ENCODE measurements at regions not wholly inside any gene's neighbourhood (a gene's known extent, or its start where the extent isn't known, plus 50 kb on each side); places are given as distances from the start of the nearest gene placed in this dataset.

DNA sequence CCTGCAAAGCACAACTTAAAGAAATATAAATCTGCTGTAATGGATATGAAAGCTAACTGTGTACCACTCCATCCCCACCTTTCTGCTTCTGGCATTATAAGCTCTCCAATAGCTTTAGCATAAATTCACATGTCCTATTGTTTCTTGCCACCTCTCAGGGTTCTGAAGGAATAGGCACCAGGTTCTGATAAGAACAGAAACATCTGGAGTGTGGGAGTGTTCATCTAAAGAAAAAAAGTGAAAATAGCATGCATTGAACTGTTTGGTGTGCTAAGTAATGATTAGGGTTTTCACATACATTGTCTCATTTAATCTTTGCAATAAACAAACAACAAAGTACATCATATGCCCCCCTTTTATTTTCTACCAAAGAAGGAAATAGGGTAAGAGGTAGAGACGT, 72.3 kb downstream of the FAM76B start:
- no peak for DNase-seq

DNA sequence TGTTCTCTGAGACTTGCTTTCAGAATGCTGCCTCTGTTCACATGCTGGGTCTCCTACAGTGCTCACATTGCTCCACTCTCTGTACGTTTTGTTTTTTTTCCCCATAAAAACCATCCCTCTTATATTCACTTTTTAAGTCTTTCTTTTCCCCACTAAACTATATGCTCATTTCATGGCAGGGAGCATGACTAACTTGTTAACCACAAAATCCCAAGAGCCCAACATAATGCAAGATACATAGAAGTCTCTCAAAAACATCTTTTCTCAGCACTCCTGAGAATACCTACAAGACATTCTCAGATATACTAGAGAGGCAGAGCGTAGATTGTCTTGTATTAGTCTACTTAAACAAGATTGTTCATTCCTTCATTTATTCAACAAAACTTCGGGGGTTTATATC, 73.3 kb downstream of the FAM76B start:
- no peak for DNase-seq

DNA sequence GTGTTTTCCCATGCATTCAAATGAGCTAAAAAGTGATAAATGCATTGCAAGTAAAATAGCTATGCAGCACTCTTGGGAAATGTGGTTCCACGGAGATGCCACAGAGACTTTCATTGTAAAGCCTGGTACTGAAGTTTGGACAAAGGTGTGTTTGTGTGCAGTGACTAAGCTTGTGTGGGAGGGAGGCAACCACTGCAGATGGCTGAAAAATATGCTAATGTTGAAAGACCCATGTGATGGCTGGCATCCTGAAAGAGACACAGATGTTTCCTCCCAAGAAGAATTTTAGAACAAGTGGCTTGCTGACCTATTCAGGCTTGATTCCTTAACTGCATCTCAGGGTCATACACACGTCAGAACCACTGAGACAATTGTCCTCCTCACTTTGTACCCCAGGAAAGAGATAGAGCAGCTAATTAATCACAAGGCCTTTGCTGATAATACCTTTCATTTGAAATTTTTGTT, 73.8 kb downstream of the FAM76B start:
- DNase-seq = no peak

DNA sequence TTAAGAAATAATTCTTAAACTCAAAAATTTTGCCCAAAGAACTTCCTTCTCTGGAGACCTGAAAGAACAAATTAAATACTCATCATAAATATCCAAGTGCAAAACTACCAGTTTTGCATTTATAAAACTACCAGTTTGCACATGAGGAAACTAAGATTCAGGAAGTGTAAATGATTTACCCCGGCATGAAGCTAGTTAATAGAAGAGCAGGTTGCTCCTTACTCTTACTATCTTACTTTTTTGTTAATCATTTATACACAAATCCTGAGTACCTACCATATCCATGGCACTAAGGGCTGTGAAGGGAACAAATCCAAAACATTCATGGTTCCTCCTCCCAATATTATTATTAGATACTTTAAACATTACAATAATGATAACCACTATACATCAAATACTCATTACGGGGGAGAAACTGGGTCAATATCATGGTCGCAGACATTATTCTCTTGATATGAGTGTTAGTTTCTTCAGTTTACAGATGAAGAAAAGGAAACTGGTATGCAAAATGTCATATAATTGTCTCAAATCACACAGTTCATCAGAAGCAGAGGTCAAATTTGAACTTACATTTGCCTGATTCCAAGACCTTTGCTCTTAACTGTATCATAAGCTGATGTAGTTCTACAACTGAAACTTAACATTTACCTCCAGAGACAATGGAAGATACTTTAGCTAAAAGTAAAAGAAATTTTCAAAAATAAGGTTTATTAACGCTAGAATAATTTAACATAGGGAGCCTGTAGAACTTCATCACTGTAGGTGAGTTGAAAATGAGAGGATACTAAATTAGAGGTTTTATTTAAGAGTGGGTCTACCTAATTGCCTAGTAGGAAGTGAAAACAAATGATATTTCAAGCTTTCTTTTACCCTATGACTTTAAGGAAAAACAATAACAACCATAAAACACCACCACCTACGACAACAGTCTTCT, 74.5 kb downstream of the FAM76B start:
- no peak for DNase-seq

DNA sequence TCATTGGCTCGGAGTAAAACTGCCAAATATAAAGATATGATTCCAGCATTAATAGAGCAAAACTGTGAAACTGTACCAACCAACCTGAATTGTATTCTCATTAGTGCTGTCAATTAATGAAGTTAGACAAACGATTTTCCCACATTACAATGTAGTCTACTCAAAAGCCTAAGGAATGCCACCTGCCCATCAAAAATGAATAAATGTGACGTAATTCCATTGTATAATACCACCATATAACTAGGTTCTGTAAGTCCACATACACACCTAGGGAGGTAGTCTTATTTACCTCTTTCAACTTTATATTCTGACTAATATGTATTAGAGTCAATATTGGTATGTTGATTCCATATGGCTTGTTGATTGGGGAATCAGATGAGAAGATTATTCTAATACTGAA, 76.2 kb downstream of the FAM76B start:
- no peak for DNase-seq

DNA sequence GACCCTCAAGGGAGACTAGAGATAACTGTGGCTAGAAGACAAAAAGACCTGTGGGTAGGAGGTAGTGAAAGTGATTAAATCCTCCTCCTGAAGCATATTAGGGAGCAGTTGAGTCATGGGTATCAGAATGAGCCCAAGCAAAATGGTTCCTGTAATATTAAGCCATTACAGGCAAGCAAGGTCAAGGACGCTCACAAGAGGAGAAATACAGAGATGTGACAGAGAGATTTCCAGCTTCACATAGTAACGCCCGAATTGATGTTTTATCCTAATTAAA, 77.7 kb downstream of the FAM76B start:
- DNase-seq = no peak

DNA sequence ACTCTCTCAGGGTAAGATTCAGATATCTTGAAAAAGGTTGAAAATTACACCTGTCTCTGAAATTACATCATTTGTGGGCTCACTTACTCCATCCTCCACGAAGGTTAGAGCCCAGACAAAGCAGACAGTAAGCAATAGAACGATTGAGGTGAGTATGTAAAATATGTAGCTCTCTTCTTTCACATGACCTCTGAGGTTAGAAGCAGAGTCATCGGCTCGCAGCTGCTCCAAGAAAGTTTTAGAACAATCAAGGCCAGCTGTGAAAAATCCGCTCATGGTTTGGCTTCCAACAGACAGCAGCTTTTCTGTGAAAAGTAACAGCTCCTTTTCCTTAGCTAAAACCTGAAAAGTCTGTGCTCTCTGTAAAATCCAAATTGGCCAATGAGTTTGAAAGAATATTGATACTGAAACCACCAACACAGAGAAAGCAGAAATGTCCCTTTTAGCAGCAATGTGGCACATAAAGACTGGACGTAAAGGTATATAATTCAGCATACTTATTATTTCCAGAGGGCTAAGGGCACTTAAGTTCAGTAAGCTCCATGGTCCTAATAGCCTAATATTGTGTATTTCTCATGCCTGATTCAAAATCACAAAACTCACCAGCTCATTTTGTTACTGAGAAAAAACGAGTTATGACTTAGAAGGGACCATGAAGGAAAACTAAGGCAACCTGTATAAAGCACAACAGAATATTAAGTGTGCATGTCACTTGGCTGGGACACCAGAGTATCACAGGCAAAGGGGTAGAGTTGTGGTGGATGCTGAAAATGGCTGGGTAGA, 78.2 kb downstream of the FAM76B start:
- no peak for DNase-seq

DNA sequence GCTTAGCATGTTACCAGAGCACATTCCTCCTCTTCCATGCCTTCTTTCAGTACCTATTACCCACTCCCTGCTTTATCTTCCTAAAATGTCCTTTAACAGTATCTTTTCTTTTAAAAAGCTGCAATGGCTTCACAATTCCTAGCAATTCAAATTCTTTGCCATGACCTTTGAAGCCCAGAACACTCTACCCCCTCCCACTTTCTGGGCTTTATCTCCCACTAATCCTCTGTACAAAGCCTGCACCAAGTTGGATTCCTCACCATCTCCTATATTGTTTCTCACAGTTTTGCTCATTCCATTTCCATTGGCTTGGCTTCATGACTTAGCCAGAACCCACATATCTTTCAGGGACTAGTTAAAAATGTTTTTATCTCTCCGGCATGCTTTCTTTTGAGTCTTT, 80.9 kb downstream of the FAM76B start:
- DNase-seq = no peak

DNA sequence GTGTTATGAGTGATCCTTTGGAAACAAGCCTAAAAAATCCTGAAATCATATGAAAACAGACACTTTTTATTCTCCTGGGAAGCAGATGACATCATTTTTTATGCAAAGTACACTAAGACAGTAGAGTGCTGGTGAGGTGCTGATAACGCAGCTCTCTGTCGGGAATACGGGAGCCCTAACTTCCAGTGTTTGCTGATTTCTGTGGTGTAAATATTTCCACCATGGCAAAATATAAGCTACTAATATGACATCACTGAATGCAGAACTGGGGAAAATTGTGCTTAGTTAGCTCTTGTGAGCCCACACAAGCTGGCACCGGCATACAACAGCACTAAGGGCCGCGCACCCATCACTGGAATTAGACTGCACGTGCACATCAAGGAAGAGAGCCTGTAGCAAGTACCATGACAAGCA, 82.6 kb downstream of the FAM76B start:
- DNase-seq = no peak

DNA sequence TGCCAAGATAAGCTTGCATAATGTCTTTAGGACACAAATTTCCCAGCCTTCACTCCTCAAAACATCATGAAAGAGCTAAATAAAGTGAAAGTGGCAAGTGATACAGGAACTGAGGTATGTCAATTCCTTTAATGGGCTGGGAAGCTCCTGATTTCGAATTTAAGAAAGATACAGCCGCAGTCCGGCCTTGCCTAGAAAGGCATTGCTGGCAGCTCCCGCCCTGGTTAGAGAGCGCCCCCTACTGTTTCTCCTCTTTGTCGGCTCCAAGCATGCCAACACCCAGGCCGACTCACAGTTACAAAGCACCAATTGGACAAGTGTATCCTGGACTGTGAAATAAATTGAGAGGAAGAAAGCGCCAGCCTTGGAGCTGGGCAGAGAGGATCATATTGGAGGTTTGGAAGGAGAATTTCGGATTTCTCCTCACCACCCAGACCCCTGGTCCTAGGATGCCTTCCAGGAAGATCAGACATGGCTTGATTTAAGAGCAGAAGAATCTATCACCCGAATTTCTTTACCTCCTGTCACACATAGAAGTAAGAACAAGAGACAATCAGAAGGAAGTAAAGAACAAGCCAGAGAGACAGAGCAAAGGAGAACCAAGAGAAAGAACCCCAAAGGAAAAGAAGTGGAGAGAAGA, 84.0 kb downstream of the FAM76B start:
- peak; percentile 34 for DNase-seq

DNA sequence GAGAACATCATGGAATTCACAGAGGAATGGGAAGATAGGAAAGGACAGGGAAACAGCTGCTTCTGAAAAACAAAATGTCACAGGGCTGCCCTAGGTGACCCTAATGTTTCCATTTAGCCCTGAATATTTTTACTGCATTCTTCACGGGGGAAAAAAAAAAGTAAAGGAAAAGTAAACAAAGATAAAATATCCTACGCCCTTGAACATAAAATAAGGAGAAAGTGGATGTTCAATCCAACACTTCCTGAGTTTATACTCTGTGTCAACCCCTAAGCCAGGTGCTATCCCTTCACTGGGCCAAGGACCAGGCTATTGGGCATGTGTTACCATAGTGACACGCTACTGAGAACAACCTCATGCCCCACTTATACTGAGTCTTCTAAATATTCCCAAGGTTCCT, 84.7 kb downstream of the FAM76B start:
- no peak for DNase-seq

DNA sequence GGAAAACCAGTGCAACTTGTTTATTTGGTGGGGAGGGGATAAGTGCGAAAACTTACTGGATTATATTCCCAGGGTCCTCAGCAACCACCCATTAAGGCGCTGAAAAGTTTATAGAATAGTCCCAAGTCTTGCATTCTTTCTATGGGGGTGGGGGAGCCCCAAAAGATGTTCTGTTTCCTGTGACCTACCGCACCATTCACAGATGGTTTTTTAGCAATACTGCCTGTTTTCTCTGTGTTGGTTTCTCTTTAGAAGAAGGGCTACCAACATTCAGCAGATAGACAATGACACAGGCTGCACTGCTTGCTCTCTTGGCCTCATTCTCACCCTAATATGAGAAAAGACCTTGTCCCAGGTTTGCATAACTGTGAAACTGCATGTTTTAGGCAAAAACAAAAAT, 86.5 kb downstream of the FAM76B start:
- DNase-seq = no peak

DNA sequence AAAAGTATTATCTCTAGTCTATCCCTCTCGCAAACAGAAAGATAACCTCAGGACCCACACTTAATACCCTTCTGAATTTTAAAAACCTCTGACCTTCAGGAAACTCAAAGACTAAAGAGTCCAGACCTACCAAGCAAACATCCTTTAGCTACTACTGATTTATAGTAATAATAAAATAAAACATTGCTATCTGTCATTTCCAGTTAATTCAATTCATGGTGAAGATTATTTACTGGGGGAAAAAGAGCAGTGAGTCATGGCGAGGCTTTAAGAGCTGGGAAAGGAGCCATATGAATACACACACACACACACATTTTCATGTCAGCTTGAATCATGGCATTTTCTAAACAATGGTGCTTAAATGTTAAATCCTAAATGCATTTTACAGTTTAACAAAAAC, 87.1 kb downstream of the FAM76B start:
- no peak for DNase-seq

DNA sequence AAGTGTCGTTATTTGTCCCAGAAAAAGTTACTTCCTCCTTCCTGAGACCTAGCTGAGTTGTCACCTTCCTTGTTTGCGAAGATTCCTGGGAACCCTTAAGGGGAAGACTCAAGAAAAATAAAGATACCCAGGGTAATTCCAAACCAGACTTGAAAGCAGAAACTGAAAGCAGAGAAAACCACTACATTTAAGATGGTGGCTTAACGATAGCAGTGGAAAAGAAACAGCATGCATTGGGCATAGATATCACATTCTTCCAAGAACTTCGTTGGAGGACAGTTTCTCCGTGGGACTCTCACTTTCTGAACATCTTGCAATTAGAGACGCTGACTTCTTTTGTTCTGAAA, 89.1 kb downstream of the FAM76B start:
- DNase-seq = no peak

DNA sequence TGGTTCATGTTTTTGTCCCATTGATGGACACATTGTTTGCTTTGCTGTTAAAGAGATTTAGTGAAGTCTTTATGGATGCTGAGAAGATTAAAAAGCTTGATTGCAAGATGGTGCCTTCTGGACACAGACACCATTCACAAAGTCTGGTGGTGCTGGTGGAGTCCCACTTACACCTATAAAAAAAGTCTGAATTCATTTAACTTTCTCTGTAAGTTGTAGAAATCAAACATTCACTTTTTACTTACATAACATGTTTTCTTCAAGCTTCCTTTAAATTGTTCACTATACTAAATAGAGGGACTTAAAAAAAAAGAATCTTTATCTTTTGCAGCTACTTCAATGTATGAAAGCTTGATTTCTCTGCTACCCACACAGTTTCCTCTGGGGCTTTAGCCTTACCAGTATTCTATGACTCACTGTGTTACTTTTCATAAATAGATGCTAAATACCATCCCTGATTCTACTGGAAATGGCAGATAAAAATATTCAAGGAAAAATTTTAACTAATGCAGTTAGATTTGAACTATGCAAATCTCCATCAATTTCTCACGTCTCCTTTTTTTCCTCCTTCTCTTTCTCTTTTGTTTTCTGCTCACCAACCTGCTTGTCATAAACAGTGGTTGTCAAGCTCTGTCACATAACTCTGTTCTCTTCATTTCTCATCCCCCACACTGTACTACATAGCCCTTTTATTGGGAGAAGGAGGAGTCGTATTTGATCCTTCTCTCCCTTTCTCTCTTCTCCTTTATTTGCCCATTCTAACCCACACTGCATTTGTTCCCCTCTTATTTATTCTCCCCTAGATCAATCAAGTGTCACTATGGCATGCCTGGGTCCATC, 89.7 kb downstream of the FAM76B start:
- no peak for DNase-seq

DNA sequence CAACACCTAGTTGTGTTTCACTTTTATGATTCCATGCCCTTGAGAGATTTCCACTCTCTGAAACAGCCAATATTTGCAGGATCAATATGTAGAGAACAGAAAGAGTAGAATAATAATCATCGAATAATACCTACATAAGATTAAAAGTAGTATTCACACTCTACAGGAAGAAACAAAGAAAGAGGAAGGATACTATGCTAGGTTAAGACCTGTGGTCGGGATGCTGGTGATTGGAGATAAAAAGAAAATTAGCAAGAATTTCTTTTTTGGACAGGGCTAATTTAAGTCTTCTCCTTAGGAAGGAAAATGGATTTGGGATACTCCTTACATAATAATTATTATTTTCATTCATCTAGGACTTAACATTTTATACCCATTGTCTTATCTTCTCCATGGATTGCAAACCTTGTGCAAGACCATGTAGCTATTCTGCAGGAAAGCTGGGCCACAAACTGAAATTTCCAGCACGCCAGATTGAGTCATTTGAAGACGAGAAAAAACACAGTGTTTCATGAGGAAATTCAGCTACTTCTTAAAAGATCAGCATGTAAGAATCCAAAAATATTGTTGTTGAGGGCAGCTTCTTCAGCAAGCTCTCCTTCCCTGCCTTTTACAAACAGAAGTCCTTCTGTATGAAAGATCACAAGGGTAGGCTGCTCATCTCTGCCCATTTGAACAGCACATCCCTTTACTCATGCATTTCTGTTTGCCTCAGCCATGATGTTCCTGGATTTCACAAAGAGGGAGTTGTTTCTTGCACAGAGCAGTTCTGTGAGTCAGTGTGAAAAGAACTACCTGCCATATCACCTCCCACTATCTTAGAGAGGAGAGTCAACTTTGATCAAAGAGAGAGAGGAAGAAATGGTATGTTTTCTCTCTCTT, 90.7 kb downstream of the FAM76B start:
- DNase-seq = no peak

DNA sequence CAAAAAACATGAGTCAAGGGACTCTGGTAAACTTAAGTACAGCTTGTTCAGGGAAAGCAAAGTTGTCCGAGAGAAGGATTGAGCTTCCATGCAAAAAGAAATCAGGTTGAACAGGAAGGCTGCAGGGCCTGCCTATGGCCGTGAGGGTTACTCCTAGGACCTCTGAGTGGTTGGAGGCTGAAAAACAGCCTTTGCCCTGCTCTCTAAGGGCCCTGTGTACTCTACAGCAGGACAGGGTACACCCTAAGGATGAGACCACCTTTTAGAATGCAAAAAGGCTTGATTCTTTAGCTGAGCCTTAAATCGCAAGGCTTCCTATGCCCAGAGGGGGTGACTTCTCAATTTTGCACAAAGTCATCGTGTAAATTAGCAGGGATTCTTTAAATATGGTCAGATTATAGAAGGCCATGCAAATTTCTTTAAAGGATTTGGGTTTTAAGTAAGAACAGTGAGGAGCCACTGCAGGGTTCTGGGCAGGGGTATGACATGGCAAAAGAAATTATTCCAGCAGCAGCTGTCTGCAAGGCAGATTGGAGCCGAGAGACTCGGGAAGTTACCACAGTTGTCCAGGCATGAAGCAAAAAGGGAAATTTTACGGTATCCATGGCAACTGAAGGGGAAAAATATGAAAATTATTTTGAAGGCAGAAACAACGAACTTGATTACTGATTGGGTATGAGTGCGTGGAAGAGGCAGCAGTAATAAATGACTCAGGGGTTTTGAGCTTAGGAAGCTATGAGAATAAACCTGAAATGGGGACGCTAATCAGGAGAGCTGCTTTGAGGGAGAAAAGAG, 91.8 kb downstream of the FAM76B start:
- DNase-seq = no peak

DNA sequence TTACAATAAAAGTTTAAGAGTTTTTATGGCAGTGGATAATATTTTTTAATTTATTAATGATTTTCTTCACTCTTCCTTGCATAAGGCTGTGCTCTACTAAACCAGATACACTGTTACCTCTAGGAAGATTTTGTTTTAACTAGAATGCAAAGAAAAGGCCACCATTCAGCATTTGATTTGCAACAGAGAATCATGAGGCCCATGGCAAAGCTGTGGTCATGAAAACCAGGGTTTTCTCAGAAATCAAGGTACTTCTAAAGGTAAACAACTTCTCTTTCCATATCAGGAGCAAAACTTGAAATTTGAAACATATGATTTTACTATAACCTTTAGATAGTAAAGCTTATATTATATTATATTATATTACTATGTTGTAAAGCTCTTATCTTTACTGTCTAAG, 94.4 kb downstream of the FAM76B start:
- DNase-seq = no peak

DNA sequence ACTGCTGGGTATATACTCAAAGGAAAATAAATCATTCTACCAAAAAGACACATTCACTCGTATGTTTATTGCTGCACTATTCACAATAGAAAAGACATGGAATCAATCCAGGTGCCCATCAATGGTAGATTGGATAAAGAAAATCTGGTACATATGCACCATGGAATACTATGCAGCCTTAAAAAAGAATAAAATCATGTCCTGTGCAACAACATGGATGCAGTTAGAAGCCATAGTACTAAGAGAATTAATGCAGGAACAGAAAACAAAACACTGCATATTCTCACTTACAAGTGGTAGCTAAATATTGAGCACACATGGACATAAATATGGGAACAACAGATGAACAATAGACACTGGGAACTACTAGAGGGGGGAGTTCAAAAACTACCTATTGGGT, 96.3 kb downstream of the FAM76B start:
- no peak for DNase-seq

DNA sequence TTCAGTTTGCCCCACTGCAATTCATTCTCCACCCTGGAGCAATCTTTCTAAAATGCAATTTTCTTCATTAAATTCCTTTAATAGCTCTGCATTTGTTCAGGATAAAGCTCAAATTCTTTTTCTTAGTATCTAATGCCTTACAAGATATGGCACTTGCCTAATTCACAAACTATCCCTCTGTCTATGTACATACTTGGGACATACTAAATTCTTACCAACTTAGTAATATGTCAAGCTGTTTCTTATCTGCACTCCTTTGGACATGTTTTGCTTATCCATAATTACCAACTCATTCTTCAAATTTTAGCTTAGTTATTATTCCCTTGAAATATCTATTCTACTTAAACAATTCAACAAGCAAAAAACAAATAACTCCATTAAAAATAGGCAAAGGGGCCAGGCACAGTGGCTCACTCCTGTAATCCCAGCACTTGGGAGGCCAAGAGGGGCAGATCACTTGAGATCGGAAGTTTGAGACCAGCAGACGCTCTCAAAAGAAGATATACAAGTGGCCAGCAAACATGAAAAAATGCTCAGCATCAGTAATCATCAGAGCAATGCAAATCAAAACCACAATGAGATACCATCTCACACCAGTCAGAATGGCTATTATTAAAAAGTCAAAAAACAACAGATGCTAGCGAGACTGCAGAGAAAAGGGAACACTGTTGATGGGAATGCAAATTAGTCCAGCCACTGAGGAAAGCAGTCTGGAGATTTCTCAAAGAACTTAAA, 96.9 kb downstream of the FAM76B start:
- no peak for DNase-seq
